ENCODE measurements at regions not wholly inside any gene's neighbourhood (a gene's known extent, or its start where the extent isn't known, plus 50 kb on each side); places are given as distances from the start of the nearest gene placed in this dataset.

DNA sequence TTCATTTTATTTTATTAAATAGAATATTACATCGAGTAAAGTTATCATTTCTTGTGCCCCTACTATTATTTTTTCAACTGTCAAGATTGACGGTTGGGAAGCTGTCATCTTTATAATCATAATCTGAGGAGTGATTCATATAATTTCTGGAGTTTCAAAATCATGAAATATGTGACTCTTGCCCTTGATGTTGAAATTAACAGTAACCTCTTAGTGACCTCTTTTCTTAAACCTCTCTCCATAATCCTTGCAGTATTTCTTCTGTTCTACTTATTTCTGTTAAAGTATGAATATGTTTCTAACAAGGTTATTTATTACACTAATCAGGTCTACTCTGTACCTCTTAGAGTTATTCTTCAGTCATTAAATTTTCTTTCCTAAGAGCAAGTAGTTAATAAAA lies 663.8 kb downstream of the LIG4 start:
- no peak for DNase-seq

DNA sequence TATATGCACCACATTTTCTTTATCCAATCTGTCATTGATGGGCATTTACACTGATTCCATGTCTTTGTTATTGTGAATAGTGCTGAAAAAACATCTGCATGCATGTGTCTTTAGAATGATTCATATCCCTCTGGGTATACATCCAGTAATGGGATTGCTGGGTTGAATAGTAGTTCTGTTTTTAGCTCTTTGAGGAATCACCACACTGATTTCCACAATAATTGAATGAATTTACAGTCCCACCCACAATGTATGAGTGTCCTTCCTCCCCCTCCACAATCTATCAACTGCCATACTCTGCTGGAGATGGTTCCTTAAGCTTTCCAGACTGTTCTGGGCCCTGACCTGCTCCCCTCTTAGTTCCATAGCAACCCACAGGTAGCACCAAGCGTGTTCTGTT lies 667.0 kb downstream of the LIG4 start:
- no peak for DNase-seq

DNA sequence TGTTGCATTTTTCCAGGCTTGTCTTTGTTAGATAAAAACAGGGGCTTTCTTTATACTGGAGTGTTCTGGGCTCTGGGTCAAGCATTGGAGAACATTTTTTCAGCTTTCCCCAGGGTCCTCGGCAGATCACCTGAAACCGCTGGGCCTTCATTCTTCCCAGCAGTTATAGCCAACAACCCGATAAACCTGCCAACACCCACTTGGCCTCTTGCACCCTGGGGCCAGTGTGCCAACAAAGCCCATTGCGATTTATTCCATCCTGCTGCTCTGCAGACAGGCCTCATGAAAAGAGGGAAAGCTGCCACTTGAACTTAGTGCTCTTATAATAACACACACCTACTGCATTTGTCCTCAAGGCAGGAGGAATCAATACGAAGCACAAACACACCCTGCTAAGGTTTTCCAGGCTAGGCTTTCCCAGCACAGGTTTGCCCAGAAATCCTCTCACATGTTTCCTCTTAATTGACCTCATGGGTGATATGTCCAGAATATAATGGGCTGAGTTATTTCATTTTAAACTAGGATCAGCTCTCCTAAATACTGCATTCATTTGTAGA lies 669.3 kb downstream of the LIG4 start:
- DNase-seq = no peak

DNA sequence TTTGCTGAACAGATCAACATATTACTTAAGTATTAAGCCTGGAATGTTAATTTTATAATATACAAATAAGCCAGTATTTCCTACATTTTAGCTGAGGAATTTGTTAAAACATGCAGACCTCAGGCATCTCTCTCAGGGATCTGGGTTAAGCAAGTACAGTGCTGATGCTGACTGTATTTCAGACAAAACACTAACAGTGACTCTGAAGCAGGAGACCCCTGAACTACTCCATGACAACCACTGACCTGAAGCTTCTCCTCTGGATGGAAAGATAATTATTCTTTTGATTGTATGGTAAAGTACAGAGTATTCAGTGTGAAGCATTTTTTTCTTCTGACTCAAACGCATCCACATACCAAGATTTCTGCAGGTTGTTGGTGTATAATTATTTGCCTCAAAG lies 680.8 kb downstream of the LIG4 start:
- DNase-seq = no peak

DNA sequence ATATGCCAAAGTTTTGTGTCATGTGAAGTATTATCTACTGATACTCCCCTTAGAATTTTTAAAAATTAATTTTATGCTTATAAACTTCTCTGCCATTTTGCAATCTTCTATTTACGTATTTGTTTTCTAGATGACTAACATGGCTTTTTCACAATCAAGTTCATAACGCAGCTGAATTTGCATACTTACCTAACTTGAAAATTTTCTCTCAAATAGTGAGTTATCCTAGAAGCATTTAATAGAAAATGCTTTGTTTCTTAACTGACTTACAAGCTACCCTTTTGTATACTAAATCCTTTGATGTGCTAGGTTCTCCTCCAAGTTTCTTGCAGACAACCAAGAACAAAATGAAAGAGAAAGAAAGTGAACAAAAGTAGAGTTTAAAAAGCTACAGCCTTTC lies 683.5 kb downstream of the LIG4 start:
- DNase-seq = no peak

DNA sequence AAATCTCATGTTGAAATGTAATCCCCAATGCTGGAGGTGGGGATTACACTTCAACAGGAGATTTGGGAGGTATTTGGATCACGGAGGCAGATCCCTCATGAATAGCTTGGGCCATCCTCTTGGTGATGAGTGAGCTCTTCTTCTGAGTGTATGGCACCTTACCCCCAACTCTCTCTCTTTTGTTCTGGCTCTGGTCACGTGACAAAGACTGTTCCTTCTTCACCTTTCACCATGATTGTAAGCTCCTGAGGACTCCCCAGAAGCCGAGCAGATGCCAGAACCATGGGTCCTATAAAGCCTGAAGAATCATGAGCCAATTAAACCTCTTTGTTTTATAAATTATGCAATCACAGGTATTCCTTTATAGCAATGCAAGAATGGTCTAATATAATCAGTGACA lies 684.2 kb downstream of the LIG4 start:
- no peak for DNase-seq

DNA sequence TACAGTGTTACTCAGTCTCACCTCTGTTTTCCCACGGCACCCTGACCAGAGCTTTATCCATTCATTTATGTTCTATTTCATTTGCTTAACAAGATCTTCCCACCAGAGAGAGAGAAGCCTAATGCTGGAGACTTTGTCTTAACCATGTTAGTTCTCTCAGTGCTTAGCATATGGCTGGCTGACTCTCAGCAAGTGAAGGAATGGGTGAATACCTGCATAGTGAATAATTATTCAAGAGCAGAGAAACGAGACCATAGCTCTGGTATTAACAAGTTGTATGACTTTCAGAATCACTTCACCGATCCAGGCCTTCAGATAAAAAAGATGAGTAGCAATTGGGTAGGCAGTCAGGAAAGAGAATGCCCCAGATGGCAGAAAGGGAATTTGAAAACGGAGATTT lies 686.3 kb downstream of the LIG4 start:
- DNase-seq = no peak

DNA sequence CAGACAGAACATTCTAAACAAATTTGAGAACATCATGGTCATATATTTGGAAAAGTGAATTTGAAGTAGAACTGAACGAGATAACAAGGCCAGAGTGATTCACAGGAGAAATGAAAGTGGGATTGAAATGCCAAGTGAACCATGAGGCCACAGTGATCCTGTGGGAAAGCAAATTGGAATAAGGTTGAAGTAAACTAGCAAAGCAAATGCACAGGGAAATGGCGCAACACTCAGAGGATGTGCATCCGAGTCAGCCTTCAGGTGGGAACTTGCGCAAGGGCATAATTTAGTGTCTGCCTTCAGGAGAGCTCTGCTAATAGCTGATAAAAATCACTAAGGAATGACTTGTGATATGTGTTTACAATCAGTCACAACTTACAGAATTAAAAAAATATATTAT lies 696.6 kb downstream of the LIG4 start:
- DNase-seq = no peak

DNA sequence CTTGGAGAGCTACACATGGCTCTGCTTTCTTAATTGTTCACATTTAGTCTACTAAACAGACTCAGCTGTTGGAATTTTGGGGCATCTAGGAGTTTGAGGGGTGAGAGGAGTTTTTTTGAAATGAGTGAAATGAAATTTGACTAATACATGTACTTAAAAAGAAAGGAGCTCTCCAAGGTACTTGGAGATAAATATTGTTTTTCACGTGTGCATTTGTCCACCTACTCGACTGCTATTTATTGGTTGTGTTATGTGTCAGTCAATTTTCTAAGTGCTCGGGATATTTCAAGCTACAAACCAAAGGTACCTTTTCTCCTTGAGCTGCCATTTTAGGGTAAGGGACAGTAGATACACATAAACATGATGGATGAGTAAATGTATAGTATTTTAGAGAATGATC lies 697.0 kb downstream of the LIG4 start:
- DNase-seq = no peak

DNA sequence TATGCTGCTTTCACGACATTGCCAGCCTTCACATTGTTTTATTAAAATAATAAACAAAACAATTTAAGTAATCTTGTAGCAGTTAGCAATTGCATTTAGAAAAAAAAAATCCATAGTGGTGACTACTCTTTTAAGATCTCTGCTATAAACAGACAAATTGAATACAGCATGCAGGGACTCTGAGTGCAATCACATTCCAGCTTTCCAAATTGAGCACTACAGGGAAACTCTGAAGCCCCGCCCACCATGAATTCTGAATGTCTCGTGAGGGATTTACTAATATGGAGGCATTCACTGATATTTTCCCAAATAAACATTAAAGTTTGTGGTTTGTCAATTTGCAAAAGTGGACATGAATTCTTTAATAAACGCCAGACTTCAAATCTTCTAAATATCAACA lies 698.8 kb downstream of the LIG4 start:
- no peak for DNase-seq

DNA sequence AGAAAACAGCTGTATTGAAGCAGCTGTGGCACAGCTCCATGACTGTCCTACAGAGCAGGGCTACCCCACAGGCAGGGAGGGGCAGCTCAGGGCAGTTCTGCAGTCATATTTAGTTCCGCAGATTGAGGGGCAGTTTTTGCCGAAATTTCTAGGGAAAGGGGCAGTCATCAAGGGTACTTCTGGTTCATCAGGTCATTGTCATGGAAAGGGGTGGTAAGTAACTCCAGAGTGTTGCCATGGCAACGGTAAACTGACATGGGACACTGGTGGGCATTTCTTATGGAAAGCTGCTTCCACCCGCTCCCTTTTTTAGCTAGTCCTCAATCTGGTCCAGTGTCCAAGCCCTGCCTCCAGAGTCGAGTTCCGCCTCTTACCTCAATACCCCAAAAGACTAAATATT lies 702.8 kb downstream of the LIG4 start:
- DNase-seq = no peak

DNA sequence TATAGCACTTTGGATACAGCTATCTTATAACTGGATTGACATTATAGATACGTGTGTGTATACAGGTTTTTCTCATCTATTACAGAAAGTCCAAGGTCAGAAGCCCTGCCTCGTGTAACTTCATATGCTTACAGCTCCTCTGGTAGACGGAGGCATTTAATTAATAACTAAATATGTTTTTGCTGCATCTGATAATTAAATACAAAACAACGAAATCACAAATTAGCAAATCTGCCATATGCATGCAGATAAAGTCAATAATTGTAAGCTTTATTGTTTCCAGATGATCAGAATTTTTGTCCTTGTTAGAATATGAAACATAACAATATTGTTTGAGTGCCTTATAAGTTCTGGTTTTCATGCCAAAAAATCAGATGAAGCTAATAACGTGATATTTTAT lies 717.7 kb downstream of the LIG4 start:
- DNase-seq = no peak

DNA sequence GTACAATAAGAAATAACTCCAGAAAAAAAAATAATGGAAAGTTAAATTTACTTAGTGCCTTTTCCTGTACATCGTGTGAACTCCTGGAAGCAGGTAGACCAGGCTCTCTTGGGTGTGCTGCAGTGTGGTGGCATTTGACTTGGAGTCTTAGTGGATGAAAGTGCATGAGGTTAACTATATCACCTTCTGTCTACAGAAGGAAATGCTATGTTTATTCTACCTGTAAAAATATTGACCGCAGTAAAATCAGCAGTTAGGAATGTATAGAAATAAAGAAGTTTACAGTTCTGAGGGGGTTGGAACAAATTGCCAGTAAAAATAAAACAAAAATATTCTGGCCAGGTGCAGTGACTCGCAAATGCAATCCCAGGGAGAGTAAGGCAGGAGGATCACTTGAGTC lies 722.1 kb downstream of the LIG4 start:
- DNase-seq = no peak

DNA sequence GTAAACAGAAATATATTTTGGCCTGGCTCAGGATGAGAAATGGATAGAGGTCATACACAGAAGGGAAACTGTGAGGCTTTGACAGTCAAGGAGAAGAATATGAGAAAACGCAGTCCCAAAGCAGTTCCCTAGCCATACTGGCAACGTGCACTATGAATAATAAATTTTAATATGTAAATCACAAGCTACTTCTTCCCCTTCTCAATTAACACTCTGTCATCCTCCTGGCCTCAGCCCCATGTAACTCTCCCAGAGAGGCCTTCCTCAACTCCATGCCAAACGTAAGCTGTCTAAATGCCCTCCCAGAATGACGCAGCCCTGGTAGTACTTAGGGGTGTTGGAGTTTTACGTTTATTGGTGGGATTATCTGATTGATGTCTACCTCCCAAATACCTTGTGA lies 732.6 kb downstream of the LIG4 start:
- DNase-seq = no peak

DNA sequence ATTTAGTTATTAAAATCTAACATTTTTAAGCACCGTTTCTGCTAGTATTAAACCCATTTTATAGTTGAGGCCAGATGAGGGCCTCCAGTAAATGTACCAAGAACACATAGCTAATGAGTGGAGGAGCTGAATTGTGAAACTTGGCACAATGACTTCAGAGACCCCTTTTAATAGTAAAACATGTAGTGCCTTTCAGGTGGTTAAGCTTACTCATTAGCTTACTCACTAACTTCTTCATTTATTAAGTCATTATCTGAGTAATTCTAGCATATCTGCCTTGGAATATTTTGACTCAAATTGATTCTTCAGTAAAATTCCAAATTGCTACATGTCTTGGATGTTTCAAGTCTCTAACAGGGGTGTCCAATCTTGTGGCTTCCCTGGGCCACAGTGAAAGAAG lies 735.2 kb downstream of the LIG4 start:
- no peak for DNase-seq

DNA sequence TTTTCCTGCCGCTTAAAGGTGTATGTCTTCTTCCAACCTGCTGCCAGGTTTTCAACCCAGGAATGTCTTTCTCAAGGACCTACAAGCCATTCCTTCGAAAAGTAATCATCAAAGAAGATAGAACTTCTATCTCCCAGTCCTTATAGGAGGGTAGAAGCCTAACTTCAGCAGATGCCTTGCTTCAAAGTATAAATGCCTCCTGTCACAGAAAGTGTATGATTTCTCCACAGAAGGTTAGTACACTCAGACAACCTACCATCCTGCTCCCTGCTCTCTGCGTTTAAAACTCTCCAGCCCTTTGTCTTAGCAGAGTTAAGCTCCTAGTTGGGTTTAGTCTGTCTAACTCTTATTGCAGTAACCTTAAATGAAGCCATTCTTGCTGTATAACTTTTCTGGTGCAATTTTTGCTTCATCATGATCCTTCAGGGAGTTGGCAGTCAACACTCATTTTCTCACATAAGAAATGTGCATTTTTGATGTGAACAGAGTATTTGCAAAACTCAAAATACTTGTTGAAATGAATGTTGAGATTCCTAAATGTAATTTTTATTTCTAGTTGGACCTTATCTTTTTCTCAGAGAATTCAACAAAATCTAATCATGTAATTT lies 737.5 kb downstream of the LIG4 start:
- no peak for DNase-seq

DNA sequence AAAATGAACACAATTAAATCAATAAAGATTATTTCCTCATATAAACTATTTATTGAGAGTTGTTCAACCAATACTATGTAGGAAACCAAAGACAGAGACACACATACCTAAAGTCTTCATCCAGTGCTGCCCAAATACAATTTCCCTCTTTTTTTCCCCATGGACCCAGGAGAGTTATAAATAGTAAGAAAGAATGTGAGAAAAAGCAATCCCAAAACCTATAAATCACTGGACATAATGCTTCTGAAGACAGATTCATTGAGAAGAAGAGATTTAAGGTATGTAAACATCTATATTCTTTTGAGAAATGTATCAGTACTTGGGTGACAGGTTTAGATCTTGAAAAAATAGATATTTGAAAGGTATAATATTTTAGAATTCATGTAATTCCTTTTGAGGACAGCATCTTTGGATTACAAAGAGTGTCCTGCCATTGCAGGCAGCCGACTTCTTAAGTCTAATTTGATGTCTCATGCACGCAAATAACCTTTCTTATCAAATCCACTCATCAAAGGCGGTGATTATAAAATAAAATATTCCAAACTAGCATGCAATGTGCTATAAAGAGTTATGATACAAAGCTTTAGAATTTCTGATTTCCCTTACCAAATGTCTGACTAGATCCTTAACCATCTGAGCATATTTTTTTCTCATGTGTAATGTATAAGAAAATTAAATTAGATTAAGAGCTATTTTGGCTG lies 739.4 kb downstream of the LIG4 start:
- no peak for DNase-seq

DNA sequence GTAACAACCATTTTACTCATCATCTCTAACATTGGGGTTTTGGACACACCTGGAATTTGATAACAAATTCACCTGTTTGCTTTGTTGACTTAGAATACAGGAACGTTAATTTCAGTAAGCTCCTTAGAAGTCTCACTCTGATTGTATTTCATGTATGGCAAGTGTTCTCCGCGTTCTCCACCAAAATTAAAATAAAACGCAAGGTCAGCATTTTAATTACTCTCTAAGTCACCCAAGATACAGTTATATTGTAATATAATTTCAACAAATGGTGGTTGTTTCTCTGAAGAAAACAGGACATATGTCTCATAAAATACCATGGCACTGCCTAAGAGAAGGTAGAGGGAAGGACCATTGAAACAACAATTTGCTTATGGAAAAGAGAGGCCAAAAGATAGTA lies 742.1 kb downstream of the LIG4 start:
- DNase-seq = no peak

DNA sequence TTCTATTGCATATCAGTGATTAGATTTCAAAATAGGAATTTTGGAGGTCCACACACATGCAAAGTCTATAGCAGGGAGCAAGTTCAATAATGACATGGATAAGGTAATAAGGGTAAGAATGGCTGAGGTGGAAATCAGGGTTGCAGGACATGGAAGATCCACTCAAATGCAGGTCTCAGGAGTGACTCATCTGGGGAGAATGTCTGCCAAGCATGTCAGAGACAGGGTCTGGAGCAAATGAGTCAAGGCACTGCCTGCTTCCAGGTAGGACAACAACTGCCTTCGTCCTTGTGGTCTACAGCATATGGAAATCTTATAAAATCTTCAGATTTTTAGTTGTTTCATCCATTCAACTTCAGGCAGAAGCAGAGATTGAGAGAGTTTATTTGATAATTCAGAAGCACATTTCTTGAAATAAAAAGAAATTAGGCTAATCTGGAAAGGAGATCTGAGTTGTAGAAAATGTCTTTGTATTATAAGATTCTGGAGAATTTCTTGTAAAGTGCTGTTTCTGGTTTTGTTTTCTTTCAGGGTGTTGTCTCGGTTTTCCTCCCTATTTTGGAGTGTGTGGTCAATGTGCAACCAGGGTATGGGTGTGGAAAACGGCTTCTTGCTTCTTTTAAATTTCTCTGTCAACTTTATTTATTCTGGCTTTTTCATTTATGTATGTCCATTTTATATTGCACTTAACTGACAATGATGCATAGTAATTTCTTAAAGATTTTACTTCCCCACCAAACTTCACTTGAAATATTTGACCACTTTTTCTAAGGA lies 748.8 kb downstream of the LIG4 start:
- no peak for DNase-seq

DNA sequence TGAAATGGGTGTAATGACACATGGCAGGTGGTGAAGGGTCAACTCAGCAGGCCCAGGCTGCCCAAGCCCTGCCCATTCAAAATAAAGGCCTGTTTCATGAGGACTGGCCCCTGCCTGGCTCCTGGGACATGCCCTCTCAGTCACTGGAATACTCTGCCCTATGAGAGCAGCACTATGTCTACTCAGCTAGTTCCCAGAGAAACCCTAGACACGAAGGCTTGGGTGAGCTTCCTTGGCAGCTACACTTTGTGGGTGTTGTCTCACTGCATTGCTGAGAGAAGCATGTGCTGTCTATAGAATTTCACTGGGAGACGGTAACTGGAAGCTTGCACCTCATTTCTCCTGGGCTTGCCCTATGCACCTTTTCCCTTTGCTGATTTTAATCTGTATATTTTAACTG lies 752.8 kb downstream of the LIG4 start:
- no peak for DNase-seq

DNA sequence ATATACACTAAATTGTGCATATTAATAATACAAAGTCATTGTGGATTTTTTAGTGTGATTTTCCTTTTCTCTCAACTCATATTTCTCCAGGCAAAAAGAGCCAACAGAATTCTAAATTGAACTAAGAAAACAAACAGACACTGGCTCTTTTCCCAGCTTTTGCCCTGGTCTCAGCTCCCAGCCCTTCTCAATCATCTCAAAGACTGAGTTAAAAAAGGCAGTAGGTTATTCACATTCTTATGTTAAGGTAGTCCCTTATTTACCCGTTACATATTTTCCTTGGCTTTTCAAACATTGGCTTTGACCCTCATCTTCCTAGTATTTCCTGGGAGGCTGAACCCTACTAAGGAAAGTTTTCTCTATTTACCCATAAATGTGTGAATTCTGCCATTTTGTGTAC lies 753.6 kb downstream of the LIG4 start:
- DNase-seq = no peak

DNA sequence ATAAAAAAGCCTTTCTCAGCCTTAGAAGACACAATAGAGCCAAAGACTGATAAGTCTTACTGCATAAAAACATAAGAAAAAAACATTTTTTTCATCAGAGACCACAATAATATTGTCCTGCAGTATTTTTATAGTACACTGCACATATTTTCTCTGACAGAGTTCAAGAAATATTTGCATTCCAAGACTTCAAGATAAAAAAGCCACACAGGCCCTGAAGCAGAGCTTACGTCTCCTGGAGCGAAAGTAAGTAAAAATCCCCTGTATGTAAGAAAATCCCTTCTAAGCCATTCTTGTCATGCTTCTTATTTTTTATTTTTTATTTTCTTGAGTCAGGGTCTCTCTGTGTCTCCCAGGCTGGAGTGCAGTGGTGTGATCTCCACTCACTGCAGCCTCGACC lies 755.9 kb downstream of the LIG4 start:
- no peak for DNase-seq

DNA sequence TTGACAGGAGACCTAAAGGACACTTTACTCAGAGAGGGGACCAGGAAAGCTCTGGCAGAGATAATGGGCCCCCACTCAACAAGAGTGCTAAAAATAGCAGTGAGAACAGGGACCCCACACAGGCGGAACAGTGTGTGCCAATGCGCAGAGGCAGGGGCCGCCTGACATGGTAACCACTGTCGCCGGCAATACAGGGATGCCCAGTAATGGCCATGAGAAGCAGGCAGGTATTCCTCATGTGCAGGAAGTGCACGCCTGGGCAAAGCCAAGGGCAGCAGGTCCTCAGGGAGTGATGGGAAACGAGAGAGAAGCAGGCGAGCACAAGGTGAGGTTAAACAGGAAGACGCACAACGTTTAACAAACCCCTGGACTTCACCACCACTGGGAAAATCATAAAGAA lies 757.1 kb downstream of the LIG4 start:
- DNase-seq = no peak

DNA sequence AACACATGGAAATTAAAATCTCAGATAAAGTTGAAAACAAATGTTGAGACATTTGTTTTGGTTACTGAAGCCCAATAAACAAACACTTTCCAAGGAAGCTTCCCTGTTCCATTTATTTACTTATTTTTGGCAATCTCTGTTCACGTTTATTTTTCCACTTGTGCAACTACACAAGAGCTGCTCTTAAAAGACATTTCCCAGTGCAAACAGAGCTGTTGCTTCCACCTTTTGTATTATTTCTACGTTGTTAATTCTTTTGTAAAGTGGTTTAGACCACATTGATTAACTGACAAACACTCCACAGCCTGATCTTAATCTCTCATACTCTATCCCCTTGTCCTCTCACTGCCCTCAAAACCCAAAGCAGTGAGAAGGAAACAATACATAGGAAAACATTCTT lies 757.6 kb downstream of the LIG4 start:
- no peak for DNase-seq

All from stimulated activated CD4-positive, alpha-beta T cell treated with anti-CD3 and anti-CD28 coated beads, Interleukin-2, amount 100 ng/mL, for 48 hours (primary cell).